ENCODE measurements at regions not wholly inside any gene's neighbourhood (a gene's known extent, or its start where the extent isn't known, plus 50 kb on each side); places are given as distances from the start of the nearest gene placed in this dataset.

DNA sequence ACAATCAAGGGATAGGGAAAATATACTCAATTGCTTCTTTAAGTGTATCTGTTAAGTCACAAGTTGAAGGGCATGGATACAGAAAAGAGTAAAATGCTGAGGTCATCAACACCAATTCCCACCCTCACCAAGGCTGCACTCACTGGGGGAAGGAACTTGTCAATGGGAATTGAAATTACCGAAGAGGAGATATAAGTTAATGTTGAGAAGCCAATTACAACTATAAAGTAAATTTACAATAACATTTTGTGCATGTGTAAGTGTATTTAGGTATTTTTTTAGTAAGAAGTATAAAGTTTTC lies 255.1 kb upstream of the KCNIP4 start:
- no peaks in the 10 kb centered on the region for H3K36me3 Mint-ChIP-seq (ENCODE audit: low read depth)
- H3K27me3 Mint-ChIP-seq (ENCODE audit: insufficient read depth): no peaks in the 10 kb centered on the region
- H3K4me1 Mint-ChIP-seq (ENCODE audit: low read depth): no peaks in the 10 kb centered on the region
- no peaks in the 10 kb centered on the region for H3K9me3 Mint-ChIP-seq
- DNase-seq: no peak
- no peak for TF ChIP-seq CTCF (IDR thresholded peaks at IDR 0.05)
- H3K27ac Mint-ChIP-seq: no peak overlapping the region
- no peak overlapping the region for H3K4me3 Mint-ChIP-seq

- H3K4me3 Mint-ChIP-seq: no peak overlapping the region
- H3K27ac Mint-ChIP-seq: no peak overlapping the region
- H3K9me3 Mint-ChIP-seq: no peaks in the 10 kb centered on the region
- no peak for DNase-seq
- H3K36me3 Mint-ChIP-seq (ENCODE audit: low read depth): no peaks in the 10 kb centered on the region
- TF ChIP-seq CTCF (IDR thresholded peaks at IDR 0.05): no peak
- H3K4me1 Mint-ChIP-seq (ENCODE audit: low read depth): no peaks in the 10 kb centered on the region
- no peaks in the 10 kb centered on the region for H3K27me3 Mint-ChIP-seq (ENCODE audit: insufficient read depth)
These were observed 254.6 kb upstream of the KCNIP4 start for GRCh38 chr4:22202975-22203710.

DNA sequence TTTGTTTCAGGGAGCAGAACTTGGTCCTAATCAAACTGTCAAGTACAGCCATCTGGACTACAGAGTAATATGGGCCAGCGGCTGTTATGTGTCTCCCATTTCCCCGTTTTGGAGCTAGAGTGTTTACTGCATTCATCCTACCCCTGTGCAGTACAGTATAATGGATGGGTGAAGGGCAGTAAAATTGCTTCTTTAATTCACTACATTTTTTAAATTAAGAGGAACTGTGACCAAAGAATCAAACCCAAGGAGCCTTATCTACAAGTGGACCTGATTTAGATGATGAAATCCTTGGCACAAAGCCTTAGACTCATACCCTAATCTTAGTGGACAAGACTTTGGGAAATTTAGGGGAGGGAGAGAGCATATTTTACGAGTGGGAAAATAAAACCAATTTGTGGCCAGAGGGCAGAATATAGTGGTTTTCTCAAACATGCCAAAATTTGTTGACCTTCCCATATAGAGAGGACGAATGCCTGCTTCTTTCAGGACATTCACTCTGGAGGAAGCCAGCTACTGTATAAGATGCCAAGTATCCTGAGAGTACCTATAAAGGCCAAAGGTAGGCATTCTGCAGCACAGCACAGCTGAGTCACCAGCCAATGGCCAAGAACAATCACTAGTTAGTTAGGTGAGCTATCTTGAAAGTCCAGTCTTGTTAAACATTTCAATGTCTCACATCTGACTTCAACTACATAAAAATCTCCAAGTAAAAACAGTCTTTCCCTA lies 253.8 kb upstream of the KCNIP4 start:
- DNase-seq: no peak
- H3K27ac Mint-ChIP-seq: no peak overlapping the region

GRCh38 chr4:22201256-22201655 lies 252.7 kb upstream of the KCNIP4 start:
- no peaks in the 10 kb centered on the region for H3K27me3 Mint-ChIP-seq (ENCODE audit: insufficient read depth)
- no peak overlapping the region for H3K27ac Mint-ChIP-seq
- no peaks in the 10 kb centered on the region for H3K9me3 Mint-ChIP-seq

More for the DNA sequence above, 253.8 kb upstream of the KCNIP4 start:
- Mint-ChIP-seq H3K36me3 (ENCODE audit: low read depth) (no peaks in the 10 kb centered on the region), H3K4me1 (ENCODE audit: low read depth) (no peaks in the 10 kb centered on the region), H3K27me3 (ENCODE audit: insufficient read depth) (no peaks in the 10 kb centered on the region), H3K9me3 (no peaks in the 10 kb centered on the region), H3K4me3 (no peak overlapping the region)
- no peak for TF ChIP-seq CTCF (IDR thresholded peaks at IDR 0.05)

GRCh38 chr4:22196551-22196950 lies 248.0 kb upstream of the KCNIP4 start:
- H3K36me3 Mint-ChIP-seq (ENCODE audit: low read depth): no peaks in the 10 kb centered on the region
- H3K4me1 Mint-ChIP-seq (ENCODE audit: low read depth): no peaks in the 10 kb centered on the region
- no peak overlapping the region for H3K4me3 Mint-ChIP-seq
- TF ChIP-seq CTCF (IDR thresholded peaks at IDR 0.05): no peak
- no peaks in the 10 kb centered on the region; the same call in 1 of the 2 replicates for H3K27me3 Mint-ChIP-seq (ENCODE audit: insufficient read depth)
- DNase-seq: no peak
- H3K9me3 Mint-ChIP-seq: no peaks in the 10 kb centered on the region; the same call in 1 of the 2 replicates
- H3K27ac Mint-ChIP-seq: no peak overlapping the region

More at GRCh38 chr4:22201256-22201655, 252.7 kb upstream of the KCNIP4 start:
- no peak for DNase-seq
- TF ChIP-seq CTCF (IDR thresholded peaks at IDR 0.05): no peak
- H3K36me3 Mint-ChIP-seq (ENCODE audit: low read depth): no peaks in the 10 kb centered on the region
- H3K4me3 Mint-ChIP-seq: no peak overlapping the region
- no peaks in the 10 kb centered on the region for H3K4me1 Mint-ChIP-seq (ENCODE audit: low read depth)
